A549 (cell line): ENCODE measurements at regions not wholly inside any gene's neighbourhood (a gene's known extent, or its start where the extent isn't known, plus 50 kb on each side); places are given as distances from the start of the nearest gene placed in this dataset.

ENCODE experiments used
- CHD4 ChIP-seq: fragments of 200-600 bp; sonication (generic); IDR thresholded peaks from 2 replicates; pipeline ENCODE4 v1.6.1; 2016; ENCODE audit warnings: antibody characterized with exemption, mild to moderate bottlenecking, borderline replicate concordance
- SREBF2 ChIP-seq: fragments of 450-650 bp; IDR thresholded peaks from 2 replicates; pipeline ENCODE4 v1.6.1; 2014; ENCODE audit warnings: mild to moderate bottlenecking, moderate library complexity
- TF ChIP-seq, protein P1 (sequence below): fragments of >200 bp; sonication (Bioruptor Twin); formaldehyde crosslinking; IDR thresholded peaks from 3 replicates; pipeline ENCODE4 v1.5.1; 2016
- TF ChIP-seq, protein P2 (sequence below): fragments of 250-450 bp; sonication (Bioruptor Pico); IDR thresholded peaks from 2 replicates; pipeline ENCODE4 v1.5.0; 2021; ENCODE audit warnings: mild to moderate bottlenecking, moderate library complexity, borderline replicate concordance

- TF ChIP-seq SREBF2 (no peak), CHD4 (no peak)
- TF ChIP-seq, protein P1, sequence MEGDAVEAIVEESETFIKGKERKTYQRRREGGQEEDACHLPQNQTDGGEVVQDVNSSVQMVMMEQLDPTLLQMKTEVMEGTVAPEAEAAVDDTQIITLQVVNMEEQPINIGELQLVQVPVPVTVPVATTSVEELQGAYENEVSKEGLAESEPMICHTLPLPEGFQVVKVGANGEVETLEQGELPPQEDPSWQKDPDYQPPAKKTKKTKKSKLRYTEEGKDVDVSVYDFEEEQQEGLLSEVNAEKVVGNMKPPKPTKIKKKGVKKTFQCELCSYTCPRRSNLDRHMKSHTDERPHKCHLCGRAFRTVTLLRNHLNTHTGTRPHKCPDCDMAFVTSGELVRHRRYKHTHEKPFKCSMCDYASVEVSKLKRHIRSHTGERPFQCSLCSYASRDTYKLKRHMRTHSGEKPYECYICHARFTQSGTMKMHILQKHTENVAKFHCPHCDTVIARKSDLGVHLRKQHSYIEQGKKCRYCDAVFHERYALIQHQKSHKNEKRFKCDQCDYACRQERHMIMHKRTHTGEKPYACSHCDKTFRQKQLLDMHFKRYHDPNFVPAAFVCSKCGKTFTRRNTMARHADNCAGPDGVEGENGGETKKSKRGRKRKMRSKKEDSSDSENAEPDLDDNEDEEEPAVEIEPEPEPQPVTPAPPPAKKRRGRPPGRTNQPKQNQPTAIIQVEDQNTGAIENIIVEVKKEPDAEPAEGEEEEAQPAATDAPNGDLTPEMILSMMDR = no peak
- TF ChIP-seq, protein P2, sequence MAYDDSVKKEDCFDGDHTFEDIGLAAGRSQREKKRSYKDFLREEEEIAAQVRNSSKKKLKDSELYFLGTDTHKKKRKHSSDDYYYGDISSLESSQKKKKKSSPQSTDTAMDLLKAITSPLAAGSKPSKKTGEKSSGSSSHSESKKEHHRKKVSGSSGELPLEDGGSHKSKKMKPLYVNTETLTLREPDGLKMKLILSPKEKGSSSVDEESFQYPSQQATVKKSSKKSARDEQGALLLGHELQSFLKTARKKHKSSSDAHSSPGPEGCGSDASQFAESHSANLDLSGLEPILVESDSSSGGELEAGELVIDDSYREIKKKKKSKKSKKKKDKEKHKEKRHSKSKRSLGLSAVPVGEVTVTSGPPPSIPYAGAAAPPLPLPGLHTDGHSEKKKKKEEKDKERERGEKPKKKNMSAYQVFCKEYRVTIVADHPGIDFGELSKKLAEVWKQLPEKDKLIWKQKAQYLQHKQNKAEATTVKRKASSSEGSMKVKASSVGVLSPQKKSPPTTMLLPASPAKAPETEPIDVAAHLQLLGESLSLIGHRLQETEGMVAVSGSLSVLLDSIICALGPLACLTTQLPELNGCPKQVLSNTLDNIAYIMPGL (CRISPR knock-in tag) = no peak
Measured at GRCh38 chr1:118396829-118397495, 211.9 kb upstream of the SPAG17 start.
